Left renal pelvis (tissue), 4 donors: ENCODE measurements at regions not wholly inside any gene's neighbourhood (a gene's known extent, or its start where the extent isn't known, plus 50 kb on each side); places are given as distances from the start of the nearest gene placed in this dataset.
"Not testable (repeated sequence)": the region's sequence is repeated elsewhere in the genome, so short reads cannot be mapped to it uniquely, and the experiment has no call there.

Experiments used
- DNase-seq, 4 donors: peaks; one replicate each; pipeline ENCODE4 v3.0.0-alpha.2; 2013; ENCODE audit warnings: low read depth in 4 of 4, low spot score in 3 of 4

DNA sequence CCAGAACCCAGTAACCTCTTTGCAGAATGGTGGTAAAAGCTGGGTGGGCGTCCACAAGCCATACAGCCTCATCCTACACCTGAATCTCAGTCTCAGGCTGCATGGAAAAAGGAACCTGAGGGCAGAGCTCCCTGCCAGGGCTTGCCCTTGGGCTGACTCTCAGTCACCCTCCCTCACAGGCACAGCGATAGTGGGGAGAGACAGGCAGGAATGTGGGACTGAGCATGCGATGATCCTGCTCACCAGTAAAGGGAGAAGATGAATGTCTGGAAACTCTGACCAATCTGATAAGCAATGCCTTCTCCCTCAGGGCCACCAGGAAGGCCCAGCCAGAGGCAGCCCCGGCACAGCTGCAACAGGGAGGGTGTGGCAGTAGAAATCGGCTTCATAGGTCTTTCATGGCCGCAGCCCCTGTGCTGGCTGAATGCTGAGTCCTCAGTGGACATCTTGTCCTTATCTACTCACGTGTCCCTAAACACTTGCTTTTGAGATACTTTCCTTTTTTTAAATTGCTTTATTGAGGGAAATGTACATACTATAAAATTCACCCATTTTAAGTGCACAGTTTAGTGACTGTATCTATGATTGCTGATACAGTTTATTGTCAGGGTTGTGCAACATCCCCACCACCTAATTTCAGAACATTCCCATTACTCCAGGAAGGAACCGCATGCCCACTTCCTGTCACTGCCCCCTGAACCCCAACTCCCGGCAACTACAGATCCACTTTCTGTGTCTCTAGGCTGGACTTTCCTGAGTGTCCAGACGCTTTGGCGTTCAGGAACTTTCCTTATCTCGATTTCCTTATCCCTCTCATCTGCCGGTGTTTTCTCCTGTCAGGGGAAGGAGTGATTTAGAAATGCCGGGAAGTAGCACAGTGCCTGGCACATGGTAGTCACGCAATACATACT lies 258.1 kb downstream of the PCNX1 start:
- DNase-seq: no peak

- DNase-seq: peak; percentile 53 to 74 (median 64)
Measured at GRCh38 chr14:71166180-71166837, 259.1 kb downstream of the PCNX1 start.

- not testable (repeated sequence) for DNase-seq
Measured at GRCh38 chr14:71167325-71167950, 260.2 kb downstream of the PCNX1 start.

DNA sequence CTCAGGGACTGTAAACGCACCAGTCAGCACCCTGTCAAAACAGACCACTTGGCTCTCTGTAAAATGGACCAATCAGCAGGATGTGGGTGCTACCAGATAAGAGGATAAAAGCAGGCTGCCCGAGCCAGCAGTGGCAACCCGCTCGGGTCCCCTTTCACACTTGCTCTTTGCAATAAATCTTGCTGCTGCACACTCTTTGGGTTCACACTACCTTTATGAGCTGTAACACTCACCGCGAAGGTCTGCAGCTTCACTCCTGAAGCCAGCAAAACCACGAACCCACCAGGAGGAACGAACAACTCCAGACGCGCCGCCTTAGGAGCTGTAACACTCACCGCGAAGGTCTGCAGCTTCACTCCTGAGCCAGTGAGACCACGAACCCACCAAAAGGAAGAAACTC lies 260.9 kb downstream of the PCNX1 start:
- DNase-seq: not testable (repeated sequence)

- no peak for DNase-seq
Measured at GRCh38 chr14:71168564-71169427, 261.5 kb downstream of the PCNX1 start.

DNA sequence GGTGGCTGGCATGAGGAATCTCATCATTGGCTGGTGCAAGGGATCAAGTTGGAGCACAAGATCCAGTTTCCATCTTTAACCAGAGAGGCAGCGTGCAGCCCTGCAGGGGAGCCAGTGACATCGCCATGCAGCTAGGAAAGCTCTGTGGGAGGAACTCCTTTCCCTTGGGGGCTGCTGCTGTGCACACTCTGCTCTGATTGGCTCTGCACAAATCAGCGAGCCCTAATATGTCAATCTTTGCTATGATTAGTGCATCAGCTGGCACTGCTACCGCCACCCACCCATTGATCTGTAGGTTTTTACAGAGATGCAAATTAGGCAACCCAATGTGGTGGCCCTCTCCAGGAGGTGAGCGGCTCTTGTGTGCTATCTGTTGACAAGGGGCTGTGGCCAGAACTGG lies 262.6 kb downstream of the PCNX1 start:
- no peak for DNase-seq

- no peak for DNase-seq
Measured at GRCh38 chr14:71175491-71175890, 268.2 kb downstream of the PCNX1 start.

- no peak for DNase-seq
Measured at GRCh38 chr14:71179066-71179465, 271.8 kb downstream of the PCNX1 start.

DNA sequence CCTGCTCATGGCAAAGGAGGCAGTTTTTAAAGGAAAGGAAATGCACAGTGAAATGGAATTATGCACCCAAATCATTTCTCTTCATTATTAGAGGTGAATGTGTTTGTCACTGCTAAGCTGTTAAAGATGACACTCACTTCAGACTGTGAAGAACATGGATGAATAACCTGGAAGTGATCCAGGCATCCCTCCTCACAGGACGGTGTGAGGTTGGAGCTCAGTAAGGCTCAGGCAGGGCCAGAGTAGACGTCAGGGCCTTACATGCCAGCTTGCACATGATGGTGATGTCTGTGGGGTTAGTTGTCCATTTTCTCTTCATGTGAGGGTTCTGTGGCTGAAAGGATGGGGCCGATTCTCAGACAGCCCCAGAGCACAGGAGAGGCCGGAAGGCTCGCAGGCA lies 273.1 kb downstream of the PCNX1 start:
- DNase-seq: no peak

DNA sequence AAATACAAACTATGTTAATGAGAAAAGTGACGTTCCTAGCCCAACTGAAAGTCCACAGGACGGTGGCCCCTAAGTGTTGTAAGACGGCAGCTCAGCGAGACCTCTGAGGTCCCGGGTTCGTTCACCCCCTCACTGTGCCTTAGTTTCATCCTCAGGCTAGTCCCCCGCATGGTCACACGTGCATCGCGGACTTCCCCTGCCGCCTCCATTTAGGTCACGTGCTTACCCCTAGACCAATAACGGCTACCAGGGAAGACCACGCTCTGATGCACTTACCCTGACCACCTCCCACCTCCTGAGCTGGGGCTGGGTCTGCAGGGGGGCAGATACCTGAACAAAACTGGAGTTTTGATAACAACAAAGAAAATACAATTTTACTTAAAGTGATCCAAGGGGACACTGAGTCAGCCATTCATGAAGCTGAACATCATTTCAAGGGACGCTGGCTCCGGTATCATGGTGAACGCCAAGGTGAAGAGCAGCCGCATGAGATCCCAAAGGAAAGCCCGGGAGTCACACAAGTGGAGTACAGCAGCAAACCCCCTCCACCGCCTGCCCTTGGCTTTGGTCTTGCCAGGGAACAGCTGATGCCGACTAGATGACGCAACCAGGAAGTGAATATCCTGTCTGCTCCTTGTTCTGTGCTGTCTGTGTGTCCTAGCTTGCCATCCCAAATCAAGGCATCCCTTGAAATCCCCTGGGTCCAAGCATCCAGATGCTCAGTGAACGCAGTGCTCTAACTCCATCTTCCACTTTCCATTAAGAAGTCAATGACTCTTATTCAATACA lies 274.1 kb downstream of the PCNX1 start:
- no peak for DNase-seq

GRCh38 chr14:71183876-71184689 lies 276.8 kb downstream of the PCNX1 start:
- DNase-seq: no peak

DNA sequence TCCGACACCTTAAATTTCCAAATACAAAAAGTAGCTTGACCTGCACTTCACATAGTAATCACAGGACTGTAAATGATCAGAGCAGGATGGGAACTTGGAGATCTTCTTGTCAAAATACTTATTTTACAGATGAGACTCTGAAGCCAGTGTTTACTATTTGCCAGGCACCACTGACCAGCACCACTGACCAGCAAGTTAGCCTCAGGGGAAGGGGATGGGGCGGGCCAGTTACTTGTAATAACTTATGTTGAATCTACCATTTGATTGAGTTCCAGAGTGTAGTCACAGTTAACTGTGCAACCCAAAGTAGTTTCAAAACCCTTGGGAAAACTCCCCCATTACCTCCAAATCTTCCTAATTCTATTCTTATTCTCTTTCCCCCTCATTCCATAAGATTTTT lies 278.4 kb downstream of the PCNX1 start:
- no peak for DNase-seq

DNA sequence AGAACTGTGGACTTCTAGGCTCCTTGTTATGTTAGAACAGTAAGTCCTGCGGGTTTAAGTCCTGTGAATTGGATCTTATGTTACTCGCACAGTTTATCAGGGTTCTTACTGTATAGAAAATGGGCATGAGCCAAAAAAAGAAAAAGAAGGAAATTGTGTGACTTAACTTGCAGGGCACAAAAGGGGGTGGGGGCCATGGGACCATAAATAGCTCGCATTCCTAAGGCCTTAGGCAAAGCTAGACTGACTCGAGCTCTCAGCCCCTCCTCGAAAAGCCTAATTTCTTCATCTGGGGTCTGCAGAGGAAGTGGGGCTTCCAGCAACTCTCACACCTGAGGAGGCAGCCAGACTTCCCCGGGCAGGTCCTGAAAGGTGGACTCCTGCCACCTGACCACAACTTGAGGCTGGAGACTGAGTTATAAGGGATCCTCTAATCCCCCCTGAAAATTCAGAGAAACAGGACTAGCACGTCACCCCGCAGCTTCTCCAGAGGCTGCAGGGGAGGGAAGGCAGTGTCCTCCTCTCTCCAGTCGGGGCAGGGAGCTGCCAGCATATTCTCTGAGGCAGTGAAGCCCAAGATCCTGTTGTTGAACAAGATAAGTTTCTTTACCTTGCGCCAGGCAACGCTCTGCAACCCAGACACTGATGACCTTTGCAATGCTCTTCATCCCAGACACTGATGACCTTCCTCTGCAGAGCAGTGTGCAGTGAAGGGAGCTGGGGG lies 280.5 kb downstream of the PCNX1 start:
- no peak for DNase-seq

- DNase-seq: no peak
Measured at GRCh38 chr14:71190770-71191374, 283.6 kb downstream of the PCNX1 start.

DNA sequence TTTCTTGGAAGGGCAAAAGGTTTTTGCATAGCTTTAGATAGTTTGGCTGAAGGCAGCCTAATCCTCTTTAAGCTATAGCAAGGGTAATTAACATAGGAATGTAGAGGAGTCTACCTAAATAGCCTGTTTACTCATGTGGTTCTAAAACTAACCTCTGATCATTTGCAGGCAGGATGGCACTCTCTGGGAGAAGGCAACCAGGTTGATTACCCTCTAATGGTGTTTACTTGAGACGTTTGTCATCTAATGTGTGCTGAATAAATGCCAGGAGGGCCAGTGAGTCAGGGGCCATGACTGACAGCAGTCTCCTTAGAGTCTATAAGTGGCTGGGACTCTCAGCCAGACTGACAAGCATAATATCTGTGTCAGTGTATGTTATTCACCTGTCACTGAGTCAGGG lies 286.4 kb downstream of the PCNX1 start:
- no peak for DNase-seq

- DNase-seq: no peak
Measured at GRCh38 chr14:71194251-71194650, 287.0 kb downstream of the PCNX1 start.

- DNase-seq: no peak
Measured at GRCh38 chr14:71196921-71197320, 289.7 kb downstream of the PCNX1 start.

DNA sequence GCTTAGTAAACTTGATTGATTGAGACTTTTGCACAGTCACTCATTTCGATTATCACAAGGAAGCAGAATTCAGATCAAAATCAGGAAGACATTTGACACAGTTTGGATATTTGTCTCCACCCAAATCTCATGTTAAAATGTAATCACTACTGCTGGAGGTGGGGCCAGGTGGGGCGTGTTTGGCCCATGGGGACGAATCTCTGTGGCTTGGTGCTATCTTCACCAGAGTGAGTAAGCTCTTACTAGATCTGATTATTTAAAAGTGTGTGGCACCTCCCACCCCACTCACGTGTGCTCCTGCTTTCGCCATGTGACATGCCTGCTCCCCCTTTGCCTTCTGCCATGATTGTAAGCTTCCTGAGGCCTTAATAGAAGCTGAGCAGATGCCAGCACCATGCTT lies 291.4 kb downstream of the PCNX1 start:
- DNase-seq: no peak
